ENCODE measurements at regions not wholly inside any gene's neighbourhood (a gene's known extent, or its start where the extent isn't known, plus 50 kb on each side); places are given as distances from the start of the nearest gene placed in this dataset.
"Not testable (repeated sequence)": the region's sequence is repeated elsewhere in the genome, so short reads cannot be mapped to it uniquely, and the experiment has no call there.

- Histone ChIP-seq H3K4me3 (ENCODE audit: insufficient read depth, low read depth, low read length) (no peak overlapping the region), H3K27me3 (ENCODE audit: control insufficient read depth, insufficient read depth, low read length) (no peaks in the 10 kb centered on the region), H3K4me1 (ENCODE audit: control insufficient read depth, insufficient read depth, low read length) (no peaks in the 10 kb centered on the region), H3K9me3 (ENCODE audit: control insufficient read depth, insufficient read depth, low read length) (no peaks in the 10 kb centered on the region), H2AK5ac (ENCODE audit: low read depth, low read length) (no peak overlapping the region), H3K79me1 (ENCODE audit: low read depth in 1 of 2, low read length in 2 of 2) (no peaks in the 10 kb centered on the region), H3K9ac (ENCODE audit: low read depth, low read length) (no peak overlapping the region), H2AFZ (replicated peaks; ENCODE audit: low read length, poor library complexity) (no peak overlapping the region), H3K4ac (ENCODE audit: low read depth, low read length) (no peak overlapping the region), H3K27ac (ENCODE audit: insufficient read depth, low read length) (no peak overlapping the region), H3K18ac (ENCODE audit: low read depth, low read length) (no peak overlapping the region), H2BK5ac (ENCODE audit: low read depth, low read length, poor library complexity, severe bottlenecking) (no peak overlapping the region), H3K14ac (replicated peaks; ENCODE audit: low read depth, low read length) (no peak overlapping the region), H4K8ac (ENCODE audit: low read depth in 2 of 2, low read length in 2 of 2) (no peak overlapping the region), H3K4me2 (ENCODE audit: low read depth, low read length) (no peak overlapping the region), H3K56ac (ENCODE audit: extremely low read depth, insufficient read depth, low read length) (no peak overlapping the region), H3K9me1 (ENCODE audit: insufficient read depth, low read length) (no peaks in the 10 kb centered on the region), H3K36me3 (ENCODE audit: control insufficient read depth, insufficient read depth, low read length) (no peaks in the 10 kb centered on the region), H3K23ac (ENCODE audit: low read depth, low read length) (no peak overlapping the region), H4K20me1 (ENCODE audit: insufficient read depth, low read length) (no peaks in the 10 kb centered on the region), H2BK15ac (ENCODE audit: low read depth, low read length) (no peak overlapping the region), H2BK120ac (ENCODE audit: low read depth, low read length) (no peak overlapping the region), H4K91ac (ENCODE audit: insufficient read depth, low read depth, low read length) (no peak overlapping the region), H4K5ac (ENCODE audit: low read depth, low read length) (no peak overlapping the region), H2BK20ac (ENCODE audit: low read depth, low read length) (no peak overlapping the region), H2AK9ac (replicated peaks; ENCODE audit: low read depth, low read length, poor library complexity) (no peak overlapping the region)
- in situ Hi-C loops (cut with MboI; ENCODE audit: low sequenced_read_pairs) = no loop called here
- TF ChIP-seq MAZ (IDR thresholded peaks at IDR 0.05; ENCODE audit: borderline replicate concordance, low read depth, low read length) = no peak
- TF ChIP-seq MAFK (IDR thresholded peaks at IDR 0.05; ENCODE audit: low read depth, low read length) = no peak
- no peak for TF ChIP-seq RFX5 (IDR thresholded peaks at IDR 0.05; ENCODE audit: low read depth, low read length)
- no peak for TF ChIP-seq USF2 (IDR thresholded peaks at IDR 0.05; ENCODE audit: low read depth, low read length)
- TF ChIP-seq ELK1 (IDR thresholded peaks at IDR 0.05; ENCODE audit: borderline replicate concordance, low read depth, low read length) = no peak
- TF ChIP-seq MXI1 (IDR thresholded peaks at IDR 0.05; ENCODE audit: borderline replicate concordance, low read depth, low read length) = no peak
- ChIA-PET POLR2A (ENCODE audit: unreplicated experiment) (no interaction called here), CTCF (no interaction called here)
- dilution Hi-C loops (cut with HindIII; ENCODE audit: low sequenced_read_pairs, unreplicated experiment) = no loop called here
- no CpG with 5 or more reads among the region's 1 CpG for WGBS, 2 experiments (ENCODE audit: extremely low coverage in 2 of 2, insufficient read length in 1 of 2)
- intact Hi-C loops (cut with micrococcal nuclease) = no loop called here
- BruUV-seq (replicated peaks) = no TSS peak
- ATAC-seq (ENCODE audit: low read depth) (no peak), DNase-seq (no peak)
Observed at GRCh38 chr5:105865834-105866233, 1804.9 kb downstream of the EFNA5 start.

- dilution Hi-C loops (cut with HindIII; ENCODE audit: low sequenced_read_pairs, unreplicated experiment) = not testable (repeated sequence)
Observed at GRCh38 chr5:105859350-105859749, 1811.4 kb downstream of the EFNA5 start.

More at GRCh38 chr5:105859350-105859749, 1811.4 kb downstream of the EFNA5 start:
- H3K27me3 ChIP-seq (ENCODE audit: control insufficient read depth, insufficient read depth, low read length); H2BK15ac ChIP-seq (ENCODE audit: low read depth, low read length); H2AK9ac ChIP-seq (replicated peaks; ENCODE audit: low read depth, low read length, poor library complexity); H3K9me3 ChIP-seq (ENCODE audit: control insufficient read depth, insufficient read depth, low read length); H4K20me1 ChIP-seq (ENCODE audit: insufficient read depth, low read length); H3K56ac ChIP-seq (ENCODE audit: extremely low read depth, insufficient read depth, low read length); DNase-seq; H2BK120ac ChIP-seq (ENCODE audit: low read depth, low read length); H3K18ac ChIP-seq (ENCODE audit: low read depth, low read length); POLR2A ChIA-PET (ENCODE audit: unreplicated experiment); H3K9me1 ChIP-seq (ENCODE audit: insufficient read depth, low read length); H3K4ac ChIP-seq (ENCODE audit: low read depth, low read length); H3K4me1 ChIP-seq (ENCODE audit: control insufficient read depth, insufficient read depth, low read length); H3K23ac ChIP-seq (ENCODE audit: low read depth, low read length); CTCF ChIA-PET; H2AK5ac ChIP-seq (ENCODE audit: low read depth, low read length); H4K5ac ChIP-seq (ENCODE audit: low read depth, low read length); H3K4me2 ChIP-seq (ENCODE audit: low read depth, low read length); H3K79me1 ChIP-seq (ENCODE audit: low read depth in 1 of 2, low read length in 2 of 2); H3K4me3 ChIP-seq (ENCODE audit: insufficient read depth, low read depth, low read length); in situ Hi-C loops (cut with MboI; ENCODE audit: low sequenced_read_pairs); H3K14ac ChIP-seq (replicated peaks; ENCODE audit: low read depth, low read length); intact Hi-C loops (cut with micrococcal nuclease); H3K9ac ChIP-seq (ENCODE audit: low read depth, low read length); H2AFZ ChIP-seq (replicated peaks; ENCODE audit: low read length, poor library complexity); H3K36me3 ChIP-seq (ENCODE audit: control insufficient read depth, insufficient read depth, low read length); ATAC-seq (ENCODE audit: low read depth); H4K8ac ChIP-seq (ENCODE audit: low read depth in 2 of 2, low read length in 2 of 2); BruUV-seq (replicated peaks); H2BK5ac ChIP-seq (ENCODE audit: low read depth, low read length, poor library complexity, severe bottlenecking); H2BK20ac ChIP-seq (ENCODE audit: low read depth, low read length); H4K91ac ChIP-seq (ENCODE audit: insufficient read depth, low read depth, low read length); H3K27ac ChIP-seq (ENCODE audit: insufficient read depth, low read length): not testable (repeated sequence)
- no CpG with 5 or more reads among the region's 33 CpGs for WGBS, 2 experiments (ENCODE audit: extremely low coverage in 2 of 2, insufficient read length in 1 of 2)

Data from IMR-90 (cell line).